ENCODE measurements at regions not wholly inside any gene's neighbourhood (a gene's known extent, or its start where the extent isn't known, plus 50 kb on each side); places are given as distances from the start of the nearest gene placed in this dataset.
"Not testable (repeated sequence)": the region's sequence is repeated elsewhere in the genome, so short reads cannot be mapped to it uniquely, and the experiment has no call there.

GRCh38 chr5:128706269-128706668, 168.2 kb upstream of the FBN2 start:
- no peak overlapping the region for H3K4me3 ChIP-seq (ENCODE audit: low read length)
- DNase-seq (ENCODE audit: low read depth, low spot score): no peak

DNA sequence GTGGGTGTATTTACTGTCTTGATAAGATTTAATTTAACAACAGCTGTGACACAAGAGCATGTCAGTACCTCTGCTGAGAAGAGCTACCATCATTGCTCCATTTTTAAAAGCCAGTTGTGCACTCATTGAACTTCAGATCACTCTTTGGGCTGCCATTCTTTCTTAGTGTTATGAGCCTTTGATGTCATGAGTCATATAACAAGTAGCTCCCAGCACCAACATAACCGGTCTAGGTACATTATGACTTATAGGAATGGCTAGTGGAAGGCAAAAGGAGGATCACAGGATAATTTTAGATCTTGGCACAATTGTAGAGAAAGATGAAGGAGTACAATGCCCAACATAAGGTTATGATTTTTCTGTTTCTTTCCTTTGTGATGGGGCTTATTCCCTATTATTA, 170.8 kb upstream of the FBN2 start:
- no peak overlapping the region for H3K4me3 ChIP-seq (ENCODE audit: low read length)
- no peak for DNase-seq (ENCODE audit: low read depth, low spot score)

DNA sequence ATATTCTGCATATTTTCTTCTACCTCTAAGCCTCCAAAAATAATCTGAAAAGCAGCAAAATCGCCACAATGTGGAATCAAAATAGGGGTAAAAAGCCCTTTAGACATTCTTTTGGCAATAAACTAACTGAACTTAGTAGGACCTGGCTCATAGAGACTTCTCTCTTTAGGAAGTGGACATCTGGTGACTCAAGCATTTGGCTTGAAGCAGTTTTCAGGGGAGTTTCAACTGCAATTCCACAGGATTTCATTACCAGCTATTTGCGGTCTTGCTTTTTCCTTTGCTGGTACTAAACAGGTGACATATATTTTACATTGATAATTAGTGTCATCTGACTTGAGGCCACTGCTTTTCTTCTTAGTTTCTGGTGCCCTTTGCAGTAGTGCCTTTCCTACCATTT, 173.2 kb upstream of the FBN2 start:
- no peak overlapping the region for H3K4me3 ChIP-seq (ENCODE audit: low read length)
- no peak for DNase-seq (ENCODE audit: low read depth, low spot score)

GRCh38 chr5:128714551-128714950, 176.5 kb upstream of the FBN2 start:
- DNase-seq (ENCODE audit: low read depth, low spot score): no peak
- H3K4me3 ChIP-seq (ENCODE audit: low read length): no peak overlapping the region

DNA sequence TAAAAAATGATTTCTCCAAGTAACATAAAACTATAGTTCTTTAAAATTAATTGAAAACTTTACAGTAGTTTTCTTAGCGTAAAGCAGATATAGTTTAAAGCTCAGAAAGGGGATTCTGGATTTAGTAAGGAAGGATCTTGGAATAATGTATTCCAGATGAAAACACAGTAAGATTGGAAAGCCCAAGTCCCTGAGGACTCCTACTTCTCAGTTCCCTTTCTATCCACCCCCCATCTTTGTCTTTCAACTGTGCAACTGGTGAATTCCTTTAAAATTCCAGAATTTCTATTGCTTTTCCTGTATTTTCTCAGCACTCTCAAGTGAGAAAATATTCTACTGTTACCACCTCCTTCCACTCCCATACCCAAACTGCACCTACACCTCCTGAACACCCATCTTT, 184.5 kb upstream of the FBN2 start:
- DNase-seq (ENCODE audit: low read depth, low spot score): no peak
- no peak overlapping the region for H3K4me3 ChIP-seq (ENCODE audit: low read length)

GRCh38 chr5:128730021-128730420, 192.0 kb upstream of the FBN2 start:
- DNase-seq (ENCODE audit: low read depth, low spot score); H3K4me3 ChIP-seq (ENCODE audit: low read length): not testable (repeated sequence)

- not testable (repeated sequence) for DNase-seq (ENCODE audit: low read depth, low spot score); H3K4me3 ChIP-seq (ENCODE audit: low read length)
Observed at GRCh38 chr5:128735656-128736055, 197.6 kb upstream of the FBN2 start.

DNA sequence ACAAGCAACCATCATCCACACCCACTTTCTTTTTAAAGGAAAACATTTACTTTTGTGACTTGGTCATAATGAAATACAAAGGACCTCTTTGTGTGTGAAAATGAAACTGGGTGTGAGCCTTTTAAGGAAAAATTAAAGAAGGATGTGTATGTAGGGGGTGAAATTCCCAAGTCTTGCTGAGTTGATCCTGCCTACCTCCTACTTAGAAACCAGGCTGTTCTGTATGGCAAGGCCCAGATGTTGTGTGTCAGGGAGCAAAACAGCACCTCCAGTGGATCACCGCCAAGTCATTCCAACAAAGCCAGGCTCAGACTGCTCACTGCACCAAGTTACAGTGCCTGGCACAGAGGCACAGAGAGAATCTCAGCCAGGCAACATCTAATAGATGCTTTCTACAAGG, 198.5 kb upstream of the FBN2 start:
- DNase-seq (ENCODE audit: low read depth, low spot score): no peak
- H3K4me3 ChIP-seq (ENCODE audit: low read length): no peak overlapping the region

- no peak overlapping the region for H3K4me3 ChIP-seq (ENCODE audit: low read length)
- DNase-seq (ENCODE audit: low read depth, low spot score): no peak
Observed at GRCh38 chr5:128749136-128749898, 211.3 kb upstream of the FBN2 start.

GRCh38 chr5:128750155-128750554, 212.1 kb upstream of the FBN2 start:
- H3K4me3 ChIP-seq (ENCODE audit: low read length): no peak overlapping the region
- DNase-seq (ENCODE audit: low read depth, low spot score): no peak

GRCh38 chr5:128757196-128757959, 207.9 kb upstream of the SLC27A6 start:
- DNase-seq (ENCODE audit: low read depth, low spot score): no peak
- H3K4me3 ChIP-seq (ENCODE audit: low read length): no peak overlapping the region

DNA sequence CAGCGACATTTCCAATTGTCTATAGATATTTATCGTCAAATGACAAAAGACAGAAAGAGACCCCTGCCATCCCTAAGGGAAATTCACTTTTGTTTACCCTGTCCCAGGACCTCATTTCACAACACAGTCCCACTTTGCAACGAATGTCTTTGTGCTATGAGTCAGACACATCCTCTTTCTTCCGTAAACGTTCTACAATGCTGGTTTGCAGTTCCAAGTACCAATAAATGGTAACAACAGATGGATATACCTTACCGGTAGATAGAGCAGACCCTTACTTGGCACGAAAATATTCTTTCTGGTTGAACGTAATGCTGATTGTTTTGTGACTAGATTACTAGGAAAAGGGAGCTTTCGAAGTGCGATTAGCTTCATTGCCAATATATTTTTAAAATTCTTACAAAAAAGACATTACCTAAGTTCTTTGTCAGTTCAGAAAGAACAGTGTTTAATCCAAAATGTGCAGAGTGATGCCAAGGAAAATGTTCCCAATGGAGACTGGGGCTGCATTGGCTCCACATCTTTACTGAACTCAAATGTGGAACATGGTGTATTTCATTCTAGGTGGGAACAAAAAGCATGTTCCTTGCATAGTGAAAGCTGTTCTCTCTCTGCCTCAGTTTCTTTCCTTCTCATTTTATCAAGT, 202.5 kb upstream of the SLC27A6 start:
- DNase-seq (ENCODE audit: low read depth, low spot score): no peak

DNA sequence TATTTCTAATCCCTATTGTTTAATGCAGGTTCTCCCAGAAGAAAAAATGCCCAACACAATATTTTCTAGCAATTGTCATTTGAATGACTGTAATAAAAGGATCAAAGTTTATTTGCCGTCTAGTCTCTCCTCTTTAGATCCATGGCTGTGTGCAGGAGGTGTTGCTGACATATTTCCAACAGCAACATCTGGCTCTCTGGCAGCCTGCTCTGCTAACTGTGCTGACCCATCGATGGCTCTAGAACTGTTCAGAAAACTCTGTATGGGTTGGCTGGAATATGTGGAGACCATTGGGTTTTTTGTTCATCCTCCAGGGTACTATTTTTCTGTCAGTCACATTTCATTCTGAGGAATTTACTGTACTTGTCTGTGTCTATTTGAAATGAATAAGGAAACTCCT, 202.0 kb upstream of the SLC27A6 start:
- no peak overlapping the region for H3K4me3 ChIP-seq (ENCODE audit: low read length)
- no peak for DNase-seq (ENCODE audit: low read depth, low spot score)

More for the DNA sequence above, 202.5 kb upstream of the SLC27A6 start:
- no peak overlapping the region for H3K4me3 ChIP-seq (ENCODE audit: low read length)

GRCh38 chr5:128764601-128765310, 200.5 kb upstream of the SLC27A6 start:
- H3K4me3 ChIP-seq (ENCODE audit: low read length): no peak overlapping the region
- DNase-seq (ENCODE audit: low read depth, low spot score): no peak

DNA sequence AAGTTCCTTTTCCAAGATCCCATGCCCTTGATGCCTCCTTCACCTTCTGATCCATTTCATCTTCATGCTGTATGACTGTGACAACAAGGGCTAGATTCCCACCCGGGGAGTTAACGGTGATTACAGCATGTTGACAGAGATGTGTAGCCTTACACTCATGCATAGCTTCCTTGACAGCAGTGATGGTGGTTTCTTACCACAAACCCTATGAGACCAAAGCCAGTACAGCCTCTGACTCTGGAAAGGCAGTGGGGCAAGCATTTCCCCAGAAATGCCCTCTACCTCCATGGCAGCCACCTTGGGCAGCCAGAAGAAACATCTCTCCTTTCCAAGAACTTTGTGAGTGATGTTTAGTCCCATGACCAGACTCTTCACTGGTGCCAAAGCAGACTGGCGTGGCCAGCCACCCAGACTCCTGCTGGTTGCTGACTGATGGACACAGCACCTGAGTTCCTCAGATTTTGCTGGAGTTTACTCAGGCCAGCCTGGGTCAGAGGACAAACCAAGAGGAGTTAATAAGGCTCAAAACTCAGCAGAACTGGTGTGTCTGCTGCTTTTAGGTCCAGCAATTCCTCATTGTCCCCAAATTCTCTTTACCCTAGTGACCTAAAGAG, 199.7 kb upstream of the SLC27A6 start:
- H3K4me3 ChIP-seq (ENCODE audit: low read length): no peak overlapping the region
- no peak for DNase-seq (ENCODE audit: low read depth, low spot score)

DNA sequence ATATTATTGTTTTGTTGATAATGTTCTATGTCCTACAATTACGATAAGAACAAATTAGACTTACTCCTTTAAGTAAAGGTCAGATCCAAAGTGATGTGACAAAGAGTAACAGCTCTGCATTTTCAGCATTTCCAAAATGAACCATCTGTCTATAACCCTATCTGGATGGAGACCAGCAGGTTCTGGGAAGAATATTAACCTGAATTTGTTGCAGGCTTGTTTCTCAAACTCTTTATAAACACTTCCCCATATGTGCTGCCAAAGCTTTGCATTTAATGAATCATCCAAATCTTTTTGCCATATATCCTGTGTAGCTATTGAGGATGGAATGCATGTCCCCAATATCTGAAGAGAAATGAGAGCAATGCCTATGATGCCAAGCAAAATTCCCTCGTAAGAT, 198.9 kb upstream of the SLC27A6 start:
- no peak for DNase-seq (ENCODE audit: low read depth, low spot score)

DNA sequence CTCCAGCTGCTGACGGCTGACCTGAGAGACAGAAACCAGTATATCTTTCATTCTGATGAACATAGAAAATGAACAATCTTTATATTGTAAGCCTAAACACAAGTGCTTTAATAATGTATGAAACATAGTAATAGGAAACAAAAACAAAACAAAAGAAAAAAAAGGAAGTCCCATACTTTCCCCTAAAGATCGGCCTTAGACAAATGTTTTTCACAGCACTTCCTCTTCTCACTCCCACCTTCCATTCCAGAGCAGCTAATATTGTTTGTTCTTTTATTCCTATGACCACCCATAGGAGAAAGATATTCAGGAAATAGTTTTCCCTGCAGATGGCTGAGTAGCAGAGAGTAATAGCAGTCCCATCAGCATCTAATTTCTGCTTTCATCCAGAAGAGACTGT, 194.4 kb upstream of the SLC27A6 start:
- DNase-seq (ENCODE audit: low read depth, low spot score): no peak
- H3K4me3 ChIP-seq (ENCODE audit: low read length): no peak overlapping the region

More for the DNA sequence above, 198.9 kb upstream of the SLC27A6 start:
- H3K4me3 ChIP-seq (ENCODE audit: low read length): no peak overlapping the region

DNA sequence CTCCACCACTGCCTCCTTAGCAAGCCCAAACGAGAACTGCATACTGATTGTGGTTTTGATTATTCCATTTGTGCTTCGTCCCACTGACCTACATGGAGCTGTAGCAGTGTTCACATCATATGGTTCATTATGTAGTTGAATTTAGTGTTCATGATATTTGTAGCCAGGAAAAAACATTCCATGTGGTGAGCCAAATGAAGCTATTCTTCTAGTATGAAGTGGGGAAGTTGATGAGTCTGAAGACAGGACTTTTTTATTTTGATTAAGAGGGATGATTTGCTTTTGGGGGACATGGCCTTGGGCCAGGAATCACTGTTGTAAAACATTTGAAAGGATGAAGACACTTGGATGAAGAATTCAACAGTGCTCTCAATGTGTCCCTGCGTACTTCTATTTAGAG, 192.9 kb upstream of the SLC27A6 start:
- no peak overlapping the region for H3K4me3 ChIP-seq (ENCODE audit: low read length)
- no peak for DNase-seq (ENCODE audit: low read depth, low spot score)

DNA sequence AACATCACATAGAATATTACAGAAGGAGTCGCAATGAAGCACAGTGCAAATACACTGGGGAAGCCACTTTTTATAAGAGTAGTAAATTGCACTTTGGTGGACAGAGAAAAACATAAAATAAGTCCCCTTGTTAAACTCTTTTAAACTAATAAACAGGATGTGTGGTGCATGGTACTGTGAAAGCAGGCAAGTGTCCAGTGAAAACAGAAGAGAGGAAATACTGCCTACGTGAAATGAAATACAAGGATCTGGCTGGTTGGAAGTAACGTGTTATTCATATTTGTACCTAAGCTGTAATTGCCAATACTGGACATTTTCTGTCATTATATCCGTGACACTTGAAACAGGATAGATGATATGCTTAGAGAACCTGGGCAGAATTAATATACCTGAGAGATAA, 191.9 kb upstream of the SLC27A6 start:
- no peak for DNase-seq (ENCODE audit: low read depth, low spot score)
- no peak overlapping the region for H3K4me3 ChIP-seq (ENCODE audit: low read length)
